ENCODE measurements at regions not wholly inside any gene's neighbourhood (a gene's known extent, or its start where the extent isn't known, plus 50 kb on each side); places are given as distances from the start of the nearest gene placed in this dataset.

- Histone ChIP-seq H4K20me1 (ENCODE audit: insufficient read depth, low read length, poor library complexity, severe bottlenecking) (no peaks in the 10 kb centered on the region), H3K4me2 (ENCODE audit: low read depth, low read length, poor library complexity, severe bottlenecking) (no peak overlapping the region), H3K4me3 (ENCODE audit: low read length, poor library complexity, severe bottlenecking) (no peak overlapping the region), H2AFZ (ENCODE audit: low read length) (no peak overlapping the region), H3K9ac (ENCODE audit: low read depth, low read length, poor library complexity, severe bottlenecking) (no peak overlapping the region), H3K79me2 (ENCODE audit: insufficient read depth, low read length) (no peaks in the 10 kb centered on the region), H3K4me1 (ENCODE audit: insufficient read depth, low read length, poor library complexity, severe bottlenecking) (no peaks in the 10 kb centered on the region), H3K9me2 (replicated peaks; ENCODE audit: low read depth, low read length) (no peaks in the 10 kb centered on the region), H3K9me3 (ENCODE audit: insufficient read depth, low read depth, low read length) (no peaks in the 10 kb centered on the region), H3F3A (ENCODE audit: low read depth) (no peaks in the 10 kb centered on the region), H3K36me3 (ENCODE audit: insufficient read depth, low read length) (no peaks in the 10 kb centered on the region), H3K27me3 (ENCODE audit: insufficient read depth, low read length, poor library complexity, severe bottlenecking) (no peaks in the 10 kb centered on the region)
- no peak for TF ChIP-seq EZH2phosphoT487 (IDR thresholded peaks at IDR 0.05; ENCODE audit: borderline replicate concordance)
- TF ChIP-seq, protein P1, sequence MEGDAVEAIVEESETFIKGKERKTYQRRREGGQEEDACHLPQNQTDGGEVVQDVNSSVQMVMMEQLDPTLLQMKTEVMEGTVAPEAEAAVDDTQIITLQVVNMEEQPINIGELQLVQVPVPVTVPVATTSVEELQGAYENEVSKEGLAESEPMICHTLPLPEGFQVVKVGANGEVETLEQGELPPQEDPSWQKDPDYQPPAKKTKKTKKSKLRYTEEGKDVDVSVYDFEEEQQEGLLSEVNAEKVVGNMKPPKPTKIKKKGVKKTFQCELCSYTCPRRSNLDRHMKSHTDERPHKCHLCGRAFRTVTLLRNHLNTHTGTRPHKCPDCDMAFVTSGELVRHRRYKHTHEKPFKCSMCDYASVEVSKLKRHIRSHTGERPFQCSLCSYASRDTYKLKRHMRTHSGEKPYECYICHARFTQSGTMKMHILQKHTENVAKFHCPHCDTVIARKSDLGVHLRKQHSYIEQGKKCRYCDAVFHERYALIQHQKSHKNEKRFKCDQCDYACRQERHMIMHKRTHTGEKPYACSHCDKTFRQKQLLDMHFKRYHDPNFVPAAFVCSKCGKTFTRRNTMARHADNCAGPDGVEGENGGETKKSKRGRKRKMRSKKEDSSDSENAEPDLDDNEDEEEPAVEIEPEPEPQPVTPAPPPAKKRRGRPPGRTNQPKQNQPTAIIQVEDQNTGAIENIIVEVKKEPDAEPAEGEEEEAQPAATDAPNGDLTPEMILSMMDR (conservative IDR thresholded peaks at IDR 0.05; ENCODE audit: low read length), result no peak
Observed at GRCh38 chr21:41066086-41066938, 101.6 kb upstream of the BACE2 start.

DNA sequence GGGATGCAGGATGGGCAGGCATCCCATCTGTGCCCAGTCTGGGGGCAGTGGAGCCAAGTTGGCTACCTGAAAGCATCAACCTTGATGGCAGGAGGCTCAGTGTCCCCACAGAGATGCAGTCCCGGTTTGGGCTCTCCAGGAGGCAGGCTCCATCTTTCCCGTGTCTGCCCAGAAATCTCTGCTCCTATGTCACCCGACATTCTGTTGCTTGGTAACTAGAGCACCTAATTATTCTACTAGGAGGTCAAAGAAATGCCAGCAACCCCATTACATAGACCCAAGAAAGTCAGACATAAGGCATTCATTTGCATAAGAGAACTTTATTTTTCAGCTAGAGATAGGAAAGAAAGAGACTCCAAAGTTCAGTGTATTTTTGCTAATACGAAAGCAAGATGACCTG lies 100.3 kb upstream of the BACE2 start:
- no peaks in the 10 kb centered on the region for H3K9me3 ChIP-seq (ENCODE audit: insufficient read depth, low read depth, low read length)
- no peaks in the 10 kb centered on the region for H3K4me1 ChIP-seq (ENCODE audit: insufficient read depth, low read length, poor library complexity, severe bottlenecking)
- H3K9me2 ChIP-seq (replicated peaks; ENCODE audit: low read depth, low read length), result no peaks in the 10 kb centered on the region
- no peak overlapping the region for H2AFZ ChIP-seq (ENCODE audit: low read length)
- no peaks in the 10 kb centered on the region for H3K27me3 ChIP-seq (ENCODE audit: insufficient read depth, low read length, poor library complexity, severe bottlenecking)
- no peaks in the 10 kb centered on the region for H3F3A ChIP-seq (ENCODE audit: low read depth)
- no peak for TF ChIP-seq EZH2phosphoT487 (IDR thresholded peaks at IDR 0.05; ENCODE audit: borderline replicate concordance)
- TF ChIP-seq, protein P1 (conservative IDR thresholded peaks at IDR 0.05; ENCODE audit: low read length), result no peak
- no peaks in the 10 kb centered on the region for H3K79me2 ChIP-seq (ENCODE audit: insufficient read depth, low read length)
- H3K4me2 ChIP-seq (ENCODE audit: low read depth, low read length, poor library complexity, severe bottlenecking), result no peak overlapping the region
- no peaks in the 10 kb centered on the region for H3K36me3 ChIP-seq (ENCODE audit: insufficient read depth, low read length)
- no peaks in the 10 kb centered on the region for H4K20me1 ChIP-seq (ENCODE audit: insufficient read depth, low read length, poor library complexity, severe bottlenecking)
- no peak overlapping the region for H3K9ac ChIP-seq (ENCODE audit: low read depth, low read length, poor library complexity, severe bottlenecking)
- H3K4me3 ChIP-seq (ENCODE audit: low read length, poor library complexity, severe bottlenecking), result no peak overlapping the region

GRCh38 chr21:41068496-41068895 lies 99.5 kb upstream of the BACE2 start:
- TF ChIP-seq, protein P1 (conservative IDR thresholded peaks at IDR 0.05; ENCODE audit: low read length), result no peak
- TF ChIP-seq EZH2phosphoT487 (IDR thresholded peaks at IDR 0.05; ENCODE audit: borderline replicate concordance), result no peak
- no peaks in the 10 kb centered on the region for H3K9me3 ChIP-seq (ENCODE audit: insufficient read depth, low read depth, low read length)
- no peaks in the 10 kb centered on the region for H3F3A ChIP-seq (ENCODE audit: low read depth)
- no peak overlapping the region for H3K4me3 ChIP-seq (ENCODE audit: low read length, poor library complexity, severe bottlenecking)
- H3K79me2 ChIP-seq (ENCODE audit: insufficient read depth, low read length), result no peaks in the 10 kb centered on the region
- H3K4me2 ChIP-seq (ENCODE audit: low read depth, low read length, poor library complexity, severe bottlenecking), result no peak overlapping the region
- H3K36me3 ChIP-seq (ENCODE audit: insufficient read depth, low read length), result no peaks in the 10 kb centered on the region
- no peaks in the 10 kb centered on the region for H3K27me3 ChIP-seq (ENCODE audit: insufficient read depth, low read length, poor library complexity, severe bottlenecking)
- H3K4me1 ChIP-seq (ENCODE audit: insufficient read depth, low read length, poor library complexity, severe bottlenecking), result no peaks in the 10 kb centered on the region
- H2AFZ ChIP-seq (ENCODE audit: low read length), result 0 out of 2 replicates have a peak overlapping the region, but pooled peaks have one; percentile 21
- H4K20me1 ChIP-seq (ENCODE audit: insufficient read depth, low read length, poor library complexity, severe bottlenecking), result no peaks in the 10 kb centered on the region
- no peaks in the 10 kb centered on the region for H3K9me2 ChIP-seq (replicated peaks; ENCODE audit: low read depth, low read length)
- H3K9ac ChIP-seq (ENCODE audit: low read depth, low read length, poor library complexity, severe bottlenecking), result no peak overlapping the region
